A549 (cell line): ENCODE measurements at regions not wholly inside any gene's neighbourhood (a gene's known extent, or its start where the extent isn't known, plus 50 kb on each side); places are given as distances from the start of the nearest gene placed in this dataset.

Experiments used
- CTCF ChIP-seq: fragments of >200 bp; sonication (Bioruptor Twin); formaldehyde crosslinking; IDR thresholded peaks from 3 replicates; pipeline ENCODE4 v1.5.1; 2016
- E2F6 ChIP-seq: IDR thresholded peaks from 2 replicates; pipeline ENCODE4 v1.6.1; 2012; ENCODE audit warnings: low read depth, borderline replicate concordance
- EHF ChIP-seq: fragments of 250-450 bp; sonication (Bioruptor Pico); IDR thresholded peaks from 2 replicates; pipeline ENCODE4 v1.5.0; 2020; ENCODE audit warnings: mild to moderate bottlenecking
- KDM1A ChIP-seq: fragments of 200-600 bp; sonication (generic); IDR thresholded peaks from 2 replicates; pipeline ENCODE4 v1.6.1; 2016; ENCODE audit warnings: low read depth, mild to moderate bottlenecking
- KDM5A ChIP-seq: fragments of 200-600 bp; sonication (generic); IDR thresholded peaks from 2 replicates; pipeline ENCODE4 v1.6.1; 2016; ENCODE audit warnings: antibody characterized with exemption, mild to moderate bottlenecking
- MAX ChIP-seq: IDR thresholded peaks from 2 replicates; pipeline ENCODE4 v1.6.1; 2012
- MAZ ChIP-seq: fragments of 150-350 bp; IDR thresholded peaks from 2 replicates; pipeline ENCODE4 v1.6.1; 2014; ENCODE audit warnings: antibody characterized with exemption, low read depth, low read length, borderline replicate concordance
- NFE2L2 ChIP-seq: fragments of 150-350 bp; conservative IDR thresholded peaks from 2 replicates; pipeline ENCODE4 v1.6.1; 2014; ENCODE audit warnings: low read length
- NR3C1 ChIP-seq: fragments of >200 bp; sonication (Bioruptor Twin); formaldehyde crosslinking; IDR thresholded peaks from 3 replicates; pipeline ENCODE4 v1.6.1; 2017
- POLR2A ChIP-seq: IDR thresholded peaks from 2 replicates; pipeline ENCODE4 v1.6.1; 2012; ENCODE audit warnings: mild to moderate bottlenecking, low read length
- POLR2AphosphoS2 ChIP-seq: conservative IDR thresholded peaks from 2 replicates; pipeline ENCODE4 v1.6.1; 2012; ENCODE audit warnings: low read length, improper control_type of control experiment, inconsistent platforms
- RAD21 ChIP-seq, 2 experiments: fragments of >200 bp in 1 of 2; sonication (Bioruptor Twin) in 1 of 2; formaldehyde crosslinking in 1 of 2; IDR thresholded peaks in 1 of 2; conservative IDR thresholded peaks in 1 of 2; 2 replicates in 1 of 2; 3 replicates in 1 of 2; pipeline ENCODE4 v1.6.1; 2012 to 2018; ENCODE audit warnings: inconsistent platforms in 1 of 2
- SREBF2 ChIP-seq: fragments of 450-650 bp; IDR thresholded peaks from 2 replicates; pipeline ENCODE4 v1.6.1; 2014; ENCODE audit warnings: mild to moderate bottlenecking, moderate library complexity
- ZSCAN20 ChIP-seq: fragments of 250-450 bp; sonication (Bioruptor Pico); IDR thresholded peaks from 2 replicates; pipeline ENCODE4 v1.8.0; 2022; ENCODE audit warnings: mild to moderate bottlenecking, moderate library complexity

GRCh38 chr1:157407917-157408525 lies 144.3 kb downstream of the FCRL5 start:
- TF ChIP-seq RAD21 (conservative IDR thresholded peaks at IDR 0.05 in 1 of 2, IDR thresholded peaks at IDR 0.05 in 1 of 2) (no peak), MAX (no peak), NFE2L2 (no peak), CTCF (no peak), E2F6 (no peak), POLR2AphosphoS2 (no peak), KDM1A (no peak), EHF (CRISPR knock-in tag) (no peak), POLR2A (no peak), SREBF2 (no peak), MAZ (no peak), NR3C1 (no peak), ZSCAN20 (CRISPR knock-in tag) (no peak), KDM5A (no peak)
